Neural progenitor cell (in vitro differentiated cells): ENCODE measurements at regions not wholly inside any gene's neighbourhood (a gene's known extent, or its start where the extent isn't known, plus 50 kb on each side); places are given as distances from the start of the nearest gene placed in this dataset.

Experiments used
- DNase-seq: peaks from one replicate; pipeline ENCODE4 v3.0.0-alpha.2; 2016; ENCODE audit warnings: low spot score
- H2AFZ ChIP-seq: fragments of 200-600 bp; sonication (generic); replicated peaks from 2 replicates; pipeline ENCODE4 v1.6.1; 2016; ENCODE audit warnings: antibody characterized with exemption
- H3F3A ChIP-seq: fragments of 200-600 bp; sonication (generic); 2 replicates; pipeline ENCODE4 v1.6.1; 2016; ENCODE audit warnings: antibody characterized with exemption, low read depth
- H3K27ac ChIP-seq: fragments of 200-600 bp; sonication (generic); 2 replicates; pipeline ENCODE4 v1.5.1; 2016; ENCODE audit warnings: mild to moderate bottlenecking
- H3K27me3 ChIP-seq: fragments of 200-600 bp; sonication (generic); 2 replicates; pipeline ENCODE4 v1.6.1; 2016; ENCODE audit warnings: mild to moderate bottlenecking, moderate library complexity
- H3K36me3 ChIP-seq: fragments of 200-600 bp; sonication (generic); 2 replicates; pipeline ENCODE4 v1.5.1; 2016
- H3K4me1 ChIP-seq: fragments of 200-600 bp; sonication (generic); 2 replicates; pipeline ENCODE4 v1.6.1; 2016; ENCODE audit warnings: mixed run types
- H3K4me2 ChIP-seq: fragments of 200-600 bp; sonication (generic); 2 replicates; pipeline ENCODE4 v1.6.1; 2016
- H3K4me3 ChIP-seq: fragments of 200-600 bp; sonication (generic); 2 replicates; pipeline ENCODE4 v1.5.1; 2016
- H3K79me2 ChIP-seq: fragments of 200-600 bp; sonication (generic); 2 replicates; pipeline ENCODE4 v1.6.1; 2016; ENCODE audit warnings: low read depth
- H3K9ac ChIP-seq: fragments of 200-600 bp; sonication (generic); 2 replicates; pipeline ENCODE4 v1.6.1; 2016
- H3K9me3 ChIP-seq: fragments of 200-600 bp; sonication (generic); 2 replicates; pipeline ENCODE4 v1.5.1; 2016; ENCODE audit warnings: low read depth
- H4K20me1 ChIP-seq: fragments of 200-600 bp; sonication (generic); 2 replicates; pipeline ENCODE4 v1.6.1; 2016; ENCODE audit warnings: low read depth
- H3K27ac Mint-ChIP-seq: 3 replicates; pipeline ENCODE4 v1.8.0; 2021; ENCODE audit warnings: mixed read lengths
- H3K27me3 Mint-ChIP-seq: 2 replicates; pipeline ENCODE4 v1.8.0; 2022; ENCODE audit warnings: low read depth, mild to moderate bottlenecking, inconsistent platforms, moderate library complexity, mixed read lengths; ENCODE audit not compliant: insufficient read depth
- H3K36me3 Mint-ChIP-seq: 3 replicates; pipeline ENCODE4 v1.8.0; 2021; ENCODE audit warnings: mixed read lengths
- H3K4me1 Mint-ChIP-seq: 3 replicates; pipeline ENCODE4 v1.8.0; 2021; ENCODE audit warnings: mixed read lengths
- H3K4me3 Mint-ChIP-seq: 3 replicates; pipeline ENCODE4 v1.8.0; 2021; ENCODE audit warnings: mild to moderate bottlenecking, moderate library complexity, mixed read lengths
- H3K9me3 Mint-ChIP-seq: 3 replicates; pipeline ENCODE4 v1.8.0; 2020; ENCODE audit warnings: mixed read lengths
- CTCF ChIP-seq: fragments of 200-600 bp; sonication (generic); IDR thresholded peaks from 2 replicates; pipeline ENCODE4 v1.5.1; 2017; ENCODE audit warnings: antibody characterized with exemption, mild to moderate bottlenecking
- EZH2 ChIP-seq: fragments of 200-600 bp; sonication (generic); IDR thresholded peaks from 2 replicates; pipeline ENCODE4 v1.6.1; 2017; ENCODE audit warnings: antibody characterized with exemption, mild to moderate bottlenecking, moderate library complexity
- EZH2phosphoT487 ChIP-seq: fragments of 200-600 bp; sonication (generic); IDR thresholded peaks from 2 replicates; pipeline ENCODE4 v1.6.1; 2017; ENCODE audit warnings: antibody characterized with exemption

- H3K9me3 ChIP-seq = peaks cover 11% of the 10 kb centered on the region
- H3K79me2 ChIP-seq = no peaks in the 10 kb centered on the region
- H3K27ac ChIP-seq = peak overlapping the region; percentile 57
- H3F3A ChIP-seq = no peaks in the 10 kb centered on the region
- H2AFZ ChIP-seq = no peak overlapping the region
- TF ChIP-seq EZH2 = no peak
- TF ChIP-seq EZH2phosphoT487 = no peak
- no peaks in the 10 kb centered on the region for H3K36me3 ChIP-seq
- H3K4me1 ChIP-seq = peaks cover 25% of the 10 kb centered on the region
- H3K4me3 Mint-ChIP-seq = no peak overlapping the region
- H3K27me3 ChIP-seq = no peaks in the 10 kb centered on the region
- H3K9me3 Mint-ChIP-seq = peaks cover 22% of the 10 kb centered on the region
- H4K20me1 ChIP-seq = no peaks in the 10 kb centered on the region
- peaks cover 15% of the 10 kb centered on the region for H3K4me1 Mint-ChIP-seq
- H3K9ac ChIP-seq = no peak overlapping the region
- H3K27me3 Mint-ChIP-seq = peaks cover 2% of the 10 kb centered on the region
- H3K36me3 Mint-ChIP-seq = peaks cover 2% of the 10 kb centered on the region
- peak overlapping the region; percentile 54 for H3K4me2 ChIP-seq
- peak overlapping the region; percentile 9 for H3K4me3 ChIP-seq
- peak overlapping the region; percentile 77 for H3K27ac Mint-ChIP-seq
- DNase-seq = peak; percentile 56
Measured at GRCh38 chr12:16766736-16767135, 160.8 kb upstream of the LMO3 start.

GRCh38 chr12:16763901-16764300, 157.9 kb upstream of the LMO3 start:
- Histone ChIP-seq H3K36me3 (no peaks in the 10 kb centered on the region), H3K4me2 (no peak overlapping the region), H3F3A (no peaks in the 10 kb centered on the region), H3K9me3 (no peaks in the 10 kb centered on the region), H3K27me3 (no peaks in the 10 kb centered on the region), H3K9ac (no peak overlapping the region), H3K4me3 (no peak overlapping the region), H4K20me1 (no peaks in the 10 kb centered on the region), H2AFZ (peak overlapping the region; percentile 52), H3K27ac (no peak overlapping the region), H3K79me2 (no peaks in the 10 kb centered on the region), H3K4me1 (peaks cover 25% of the 10 kb centered on the region)
- Mint-ChIP-seq H3K4me3 (no peak overlapping the region), H3K36me3 (no peaks in the 10 kb centered on the region), H3K4me1 (peaks cover 15% of the 10 kb centered on the region), H3K27me3 (peaks cover 2% of the 10 kb centered on the region), H3K27ac (no peak overlapping the region), H3K9me3 (no peaks in the 10 kb centered on the region)
- TF ChIP-seq EZH2 = no peak
- no peak for TF ChIP-seq CTCF
- TF ChIP-seq EZH2phosphoT487 = no peak
- no peak for DNase-seq

- no peak overlapping the region for H3K4me3 ChIP-seq
- H3K27me3 ChIP-seq = no peaks in the 10 kb centered on the region
- no peaks in the 10 kb centered on the region for H3K9me3 ChIP-seq
- Mint-ChIP-seq H3K27ac (peak overlapping the region; percentile 68), H3K4me3 (no peak overlapping the region), H3K9me3 (no peaks in the 10 kb centered on the region), H3K36me3 (no peaks in the 10 kb centered on the region), H3K27me3 (no peaks in the 10 kb centered on the region), H3K4me1 (peaks cover 9% of the 10 kb centered on the region)
- peak overlapping the region; percentile 30 for H3K4me2 ChIP-seq
- H2AFZ ChIP-seq = no peak overlapping the region
- H3K9ac ChIP-seq = no peak overlapping the region
- no peaks in the 10 kb centered on the region for H4K20me1 ChIP-seq
- no peaks in the 10 kb centered on the region for H3K36me3 ChIP-seq
- DNase-seq = peak; percentile 74
- no peak for TF ChIP-seq EZH2phosphoT487
- TF ChIP-seq CTCF = no peak
- no peak for TF ChIP-seq EZH2
- peaks cover 14% of the 10 kb centered on the region for H3K4me1 ChIP-seq
- no peak overlapping the region for H3K27ac ChIP-seq
- no peaks in the 10 kb centered on the region for H3F3A ChIP-seq
- H3K79me2 ChIP-seq = no peaks in the 10 kb centered on the region
Measured at GRCh38 chr12:16756833-16757555, 151.0 kb upstream of the LMO3 start.

- H3K4me1 ChIP-seq = no peaks in the 10 kb centered on the region
- no peak overlapping the region for H2AFZ ChIP-seq
- H3K36me3 ChIP-seq = no peaks in the 10 kb centered on the region
- H3K9ac ChIP-seq = no peak overlapping the region
- H3K27ac Mint-ChIP-seq = peak overlapping the region; percentile 33
- no peak overlapping the region for H3K27ac ChIP-seq
- DNase-seq = no peak
- no peaks in the 10 kb centered on the region for H3K36me3 Mint-ChIP-seq
- peaks cover 4% of the 10 kb centered on the region for H3K27me3 Mint-ChIP-seq
- H3K79me2 ChIP-seq = no peaks in the 10 kb centered on the region
- H3K4me3 ChIP-seq = no peak overlapping the region
- H3K27me3 ChIP-seq = no peaks in the 10 kb centered on the region
- H3K9me3 ChIP-seq = no peaks in the 10 kb centered on the region
- H3K4me3 Mint-ChIP-seq = no peak overlapping the region
- no peaks in the 10 kb centered on the region for H3K4me1 Mint-ChIP-seq
- H4K20me1 ChIP-seq = no peaks in the 10 kb centered on the region
- no peaks in the 10 kb centered on the region for H3K9me3 Mint-ChIP-seq
- no peak overlapping the region for H3K4me2 ChIP-seq
- TF ChIP-seq EZH2phosphoT487 (no peak), EZH2 (no peak), CTCF (no peak)
- no peaks in the 10 kb centered on the region for H3F3A ChIP-seq
Measured at GRCh38 chr12:16730772-16731171, 124.8 kb upstream of the LMO3 start.
